Psoas muscle (tissue), 7 donors: ENCODE measurements at regions not wholly inside any gene's neighbourhood (a gene's known extent, or its start where the extent isn't known, plus 50 kb on each side); places are given as distances from the start of the nearest gene placed in this dataset.

Source experiments
- ATAC-seq, 4 donors: fragments of 200-7000 bp; cut with Tn5 transposase; one replicate each; pipeline ENCODE4 v1.9.1; 2020; ENCODE audit warnings: moderate library complexity in 3 of 4, mild to moderate bottlenecking in 2 of 4
- DNase-seq, 2 donors: peaks; one replicate each; pipeline ENCODE4 v3.0.0-alpha.2; 2020
- H3K27ac ChIP-seq: fragments of 200-600 bp; one replicate; pipeline ENCODE4 v1.8.0; 2022
- H3K27me3 ChIP-seq, 3 donors: fragments of 200-600 bp in 1 of 3; one replicate each; pipeline versions ENCODE4 v1.6.1 to v1.8.0; 2013 to 2022; ENCODE audit warnings: low read length in 2 of 3, mild to moderate bottlenecking in 2 of 3, moderate library complexity in 1 of 3; ENCODE audit not compliant: insufficient read depth in 3 of 3
- H3K36me3 ChIP-seq, 2 donors: fragments of 200-600 bp in 1 of 2; one replicate each; pipeline versions ENCODE4 v1.6.1 to v1.8.0; 2013 to 2022; ENCODE audit warnings: low read depth in 1 of 2, mild to moderate bottlenecking in 1 of 2, moderate library complexity in 1 of 2; ENCODE audit not compliant: insufficient read depth in 1 of 2
- H3K4me1 ChIP-seq: fragments of 200-600 bp; one replicate; pipeline ENCODE4 v1.8.0; 2022
- H3K4me3 ChIP-seq: fragments of 200-600 bp; one replicate; pipeline ENCODE4 v1.8.0; 2022; ENCODE audit warnings: mild to moderate bottlenecking
- H3K9me3 ChIP-seq: fragments of 200-600 bp; one replicate; pipeline ENCODE4 v1.8.0; 2022
- CTCF ChIP-seq: fragments of 200-600 bp; IDR thresholded peaks from one replicate; pipeline ENCODE4 v1.8.0; 2022; ENCODE audit warnings: antibody characterized with exemption
- WGBS, 3 donors: extraction: QIAGEN DNeasy Blood & Tissue Kit; methylation state at CpG; one replicate each; pipeline versions ENCODE4 v1.1.6 to v1.1.7; 2013; 5-methylcytosine and 5-hydroxymethylcytosine counted together
- intact Hi-C, 2 donors: fragments of 100-400 bp; cut with DNase I; formaldehyde crosslinking; loops; one replicate each; pipeline versions ENCODE4 v1.11.0 to v1.14.2; 2022
- donor health status: healthy with polysubstance abuse.
- donor health status: DM: no; HTN: no; CAD: no; lungs with moderate emphysema.
- donor health status: Bipolar disorder and iron deficiency.
- donor health status: healthy.
- donor health status: DM: yes; HTN: yes; CAD: no.
- donor health status: DM: no; HTN: no; CAD: no.
- donor health status: DM: yes; HTN: yes; CAD: no.

- Histone ChIP-seq H3K9me3 (no peaks in the 10 kb centered on the region), H3K27me3 (peaks cover 0 to 67% (median 10%) of the 10 kb centered on the region in 3 donors), H3K27ac (no peak overlapping the region), H3K4me3 (no peak overlapping the region), H3K4me1 (no peaks in the 10 kb centered on the region), H3K36me3 (no peaks in the 10 kb centered on the region)
- 51 to 59% (median 58%) methylated on average over 10 of the region's 10 CpGs for WGBS, 3 donors
- DNase-seq (no peak), ATAC-seq (no peak)
- TF ChIP-seq CTCF: no peak
- intact Hi-C loops: no loop called here
These were observed 85.8 kb upstream of the SEC14L1 start for GRCh38 chr17:77054936-77055335.

GRCh38 chr17:77055453-77055852 is 85.3 kb upstream of the SEC14L1 start:
- TF ChIP-seq CTCF: no peak
- Histone ChIP-seq H3K36me3 (no peaks in the 10 kb centered on the region), H3K4me3 (no peak overlapping the region), H3K4me1 (no peaks in the 10 kb centered on the region), H3K27me3 (peaks cover 0 to 63% (median 7%) of the 10 kb centered on the region in 3 donors), H3K9me3 (no peaks in the 10 kb centered on the region), H3K27ac (no peak overlapping the region)
- DNase-seq (no peak), ATAC-seq (no peak)
- 88 to 90% (median 89%) methylated on average over 7 of the region's 7 CpGs for WGBS, 3 donors
- intact Hi-C loops: no loop called here

GRCh38 chr17:77058016-77058415 is 82.8 kb upstream of the SEC14L1 start:
- intact Hi-C loops: no loop called here
- Histone ChIP-seq H3K4me3 (no peak overlapping the region), H3K27me3 (peaks cover 0 to 47% (median 0%) of the 10 kb centered on the region in 3 donors), H3K9me3 (no peaks in the 10 kb centered on the region), H3K36me3 (no peaks in the 10 kb centered on the region), H3K4me1 (no peaks in the 10 kb centered on the region), H3K27ac (no peak overlapping the region)
- ATAC-seq (no peak), DNase-seq (no peak)
- 60 to 62% (median 60%) methylated on average over 5 of the region's 5 CpGs for WGBS, 3 donors
- no peak for TF ChIP-seq CTCF

- intact Hi-C loops: no loop called here
- Histone ChIP-seq H3K4me1 (no peaks in the 10 kb centered on the region), H3K9me3 (no peaks in the 10 kb centered on the region), H3K27me3 (peaks cover 0 to 21% (median 0%) of the 10 kb centered on the region in 3 donors), H3K4me3 (no peak overlapping the region), H3K36me3 (no peaks in the 10 kb centered on the region), H3K27ac (no peak overlapping the region)
- ATAC-seq: no peak
- DNase-seq: no peak
- WGBS, 3 donors: 71 to 74% (median 72%) methylated on average over 10 of the region's 10 CpGs
- TF ChIP-seq CTCF: no peak
These were observed 79.1 kb upstream of the SEC14L1 start for GRCh38 chr17:77061669-77062068.

- H3K4me3 ChIP-seq: no peak overlapping the region
- DNase-seq (no peak), ATAC-seq (no peak)
- intact Hi-C loops: no loop called here
- TF ChIP-seq CTCF: no peak
- WGBS, 3 donors: 72 to 81% (median 77%) methylated on average over 5 of the region's 5 CpGs
- H3K4me1 ChIP-seq: no peaks in the 10 kb centered on the region
- no peak overlapping the region for H3K27ac ChIP-seq
- H3K27me3 ChIP-seq: peaks cover 0 to 10% (median 0%) of the 10 kb centered on the region in 3 donors
- no peaks in the 10 kb centered on the region for H3K36me3 ChIP-seq
- no peaks in the 10 kb centered on the region for H3K9me3 ChIP-seq
These were observed 76.2 kb upstream of the SEC14L1 start for GRCh38 chr17:77064598-77064997.
